ENCODE measurements at regions not wholly inside any gene's neighbourhood (a gene's known extent, or its start where the extent isn't known, plus 50 kb on each side); places are given as distances from the start of the nearest gene placed in this dataset.

- no peak for DNase-seq
These were observed 130.2 kb upstream of the DLX2 start for GRCh38 chr2:172232708-172233396.

- no peak for DNase-seq
These were observed 131.5 kb upstream of the DLX2 start for GRCh38 chr2:172233987-172234715.

DNA sequence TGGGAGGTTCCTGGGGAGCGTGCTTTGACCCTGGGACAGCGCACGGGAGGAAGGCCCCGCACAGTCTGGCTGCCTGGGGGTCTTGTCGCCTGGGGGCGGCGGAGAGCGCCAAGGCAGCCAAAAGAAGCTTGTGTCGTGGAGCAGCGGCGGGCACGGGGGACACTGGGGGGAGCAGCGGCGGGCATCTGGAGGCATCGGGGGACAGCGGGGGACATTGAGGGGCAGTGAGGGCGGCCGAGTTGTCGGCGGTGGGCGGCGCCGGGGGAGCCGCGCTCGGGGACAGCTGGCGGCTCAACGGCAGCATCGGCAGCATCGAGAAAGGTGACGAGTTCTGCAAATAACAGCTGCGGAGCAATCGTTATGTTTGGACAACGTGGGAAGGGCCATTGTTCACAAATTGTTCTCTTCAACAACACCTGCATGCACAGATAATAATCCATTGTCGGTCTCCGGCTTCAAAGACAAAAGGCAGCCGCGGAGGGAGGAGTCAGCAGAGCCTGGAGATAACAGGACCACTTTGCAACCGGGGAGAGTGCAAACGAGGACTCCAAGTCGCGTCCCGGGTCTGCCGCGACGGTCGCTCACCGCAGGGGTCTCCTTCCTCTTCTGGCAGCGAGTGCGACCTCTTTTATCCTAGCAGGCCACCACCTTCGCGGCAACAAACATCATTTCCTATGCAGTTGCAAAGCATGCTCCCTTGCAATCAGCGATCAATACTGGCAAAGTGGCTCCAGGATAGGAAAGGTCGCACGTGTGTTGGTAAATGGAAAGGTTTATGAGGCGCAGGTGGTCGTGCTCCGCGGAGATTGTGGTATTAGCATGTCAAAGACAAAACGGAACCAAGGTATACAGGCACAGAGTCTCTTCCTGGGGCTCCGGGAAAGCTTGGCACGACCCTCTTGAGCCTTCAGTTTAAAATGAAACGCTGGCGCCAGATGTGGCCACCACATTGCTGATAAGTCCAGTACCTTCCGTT, 132.3 kb upstream of the DLX2 start:
- peak; percentile 14 for DNase-seq

DNA sequence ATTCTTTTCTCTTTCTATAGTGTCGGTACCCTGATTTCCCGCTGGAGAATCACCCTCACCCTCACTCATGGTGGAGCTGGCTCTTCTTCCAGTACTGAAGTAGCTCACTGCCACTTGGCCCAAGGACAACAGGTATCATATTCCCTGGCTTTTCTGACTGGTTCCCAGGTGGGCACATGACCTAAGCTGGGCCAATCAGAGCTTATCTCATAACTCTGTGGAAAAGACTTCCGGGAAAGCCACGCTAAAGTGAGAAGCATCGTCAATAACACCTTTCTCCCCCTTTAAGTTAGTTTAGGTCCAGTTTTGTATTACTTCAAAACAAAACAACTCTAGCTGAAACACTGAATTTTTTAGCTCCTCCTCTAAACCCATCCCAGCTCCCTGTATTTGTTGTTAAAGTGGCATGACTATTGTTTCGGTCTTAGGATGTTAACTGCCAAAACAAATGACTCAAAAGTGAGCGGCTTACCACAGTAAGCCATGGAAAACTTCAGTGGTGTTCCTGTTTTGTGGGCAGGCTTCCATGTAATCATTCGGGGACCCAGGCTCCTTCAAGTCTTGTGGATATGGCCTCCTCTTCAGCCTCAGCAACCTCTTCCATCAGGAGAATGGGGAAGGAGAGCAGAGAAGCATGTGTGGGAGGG, 137.4 kb upstream of the DLX2 start:
- no peak for DNase-seq

GRCh38 chr2:172241222-172241621, 138.5 kb upstream of the DLX2 start:
- no peak for DNase-seq

DNA sequence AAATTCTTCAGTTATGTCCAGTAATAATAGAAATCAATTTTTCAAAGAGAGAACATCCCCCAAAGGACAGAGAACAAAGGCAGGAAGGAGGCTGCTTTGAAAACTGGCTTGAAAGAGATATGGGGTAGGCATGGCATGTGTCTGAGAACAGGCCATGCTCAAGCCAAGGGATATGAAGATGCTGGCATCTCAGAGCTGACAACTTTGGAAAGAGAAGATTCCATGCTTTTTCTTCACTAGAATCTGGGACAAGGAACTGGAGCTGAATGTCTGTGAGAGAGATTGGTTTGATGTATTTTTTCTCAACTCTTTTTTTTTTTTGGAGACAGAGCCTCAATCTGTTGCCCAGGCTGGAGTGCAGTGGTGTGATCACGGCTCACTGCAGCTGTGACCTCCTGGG, 139.8 kb upstream of the DLX2 start:
- no peak for DNase-seq

- no peak for DNase-seq
These were observed 140.3 kb upstream of the DLX2 start for GRCh38 chr2:172242961-172243360.

DNA sequence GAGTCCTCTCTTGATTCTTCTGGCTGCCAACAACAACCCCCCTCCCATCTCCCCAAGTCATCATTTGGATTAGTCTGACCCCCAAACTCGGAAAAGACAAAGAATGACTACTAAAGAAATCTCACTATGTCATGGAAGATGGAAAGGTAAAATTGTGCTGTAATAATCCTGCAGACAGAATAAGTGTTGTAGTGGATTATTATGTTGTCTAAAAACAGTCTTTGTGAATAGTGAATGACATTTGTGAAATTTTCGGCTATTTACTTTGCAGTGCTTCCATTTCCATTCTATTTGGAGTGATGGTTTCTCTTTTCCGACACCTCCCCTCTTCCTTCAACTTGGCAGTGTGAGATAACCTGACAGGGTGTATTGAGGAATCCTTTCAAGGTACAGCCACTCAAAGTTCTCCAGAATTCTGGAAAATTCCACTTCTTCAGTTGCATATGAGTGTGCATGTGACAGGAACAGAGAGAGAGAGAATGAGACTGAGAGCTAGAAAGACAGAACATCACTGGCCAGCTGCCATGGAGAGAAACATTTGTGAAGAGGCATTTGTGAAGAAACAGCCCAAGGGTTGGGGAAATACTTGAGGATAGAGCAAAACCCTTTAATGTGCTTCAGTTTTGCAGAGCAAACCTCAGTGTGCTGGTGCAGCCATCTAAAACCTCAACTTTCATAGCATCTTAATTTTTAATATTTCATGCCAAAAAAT, 141.9 kb upstream of the DLX2 start:
- no peak for DNase-seq

GRCh38 chr2:172246649-172247048, 143.9 kb upstream of the DLX2 start:
- DNase-seq: no peak

DNA sequence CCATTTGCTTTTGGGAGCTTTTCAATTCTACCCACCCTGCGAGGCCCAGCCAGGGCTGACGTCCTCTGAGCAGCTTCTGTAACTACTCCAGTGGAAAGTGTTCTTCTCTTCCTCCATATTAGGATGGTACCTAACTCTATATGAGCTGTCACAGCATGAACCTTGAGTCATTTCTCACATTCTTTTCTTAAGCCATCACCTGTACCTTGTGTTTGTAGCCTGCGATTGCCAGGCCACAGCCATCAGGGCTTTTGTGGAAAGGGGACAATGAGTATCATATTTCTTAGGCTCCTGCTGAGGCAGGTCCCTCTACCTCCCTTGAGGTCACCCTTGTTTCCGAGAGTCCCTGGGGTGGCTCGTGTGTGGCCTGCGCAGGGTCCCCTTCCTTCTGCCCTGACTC, 144.5 kb upstream of the DLX2 start:
- DNase-seq: no peak

DNA sequence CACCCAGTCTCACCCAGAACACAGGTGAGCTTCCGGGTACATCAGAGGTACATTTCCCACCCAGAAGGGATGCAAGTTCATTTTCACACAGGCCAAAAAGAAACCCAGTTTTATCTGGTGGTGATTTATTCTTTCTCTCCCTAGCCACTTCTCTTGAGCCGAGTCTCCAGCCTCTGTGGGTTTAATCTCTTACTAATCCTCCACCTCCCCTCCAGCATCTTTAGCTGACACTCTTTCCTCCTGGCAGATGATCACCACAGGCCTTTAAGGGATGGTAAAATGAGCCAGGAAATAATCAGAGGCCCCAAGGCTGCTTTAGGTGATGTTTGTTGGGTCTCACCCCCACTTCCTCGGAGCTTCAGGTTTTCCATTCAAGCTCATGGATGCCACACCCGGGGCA, 145.7 kb upstream of the DLX2 start:
- DNase-seq: no peak

GRCh38 chr2:172248785-172249187, 146.1 kb upstream of the DLX2 start:
- no peak for DNase-seq

DNA sequence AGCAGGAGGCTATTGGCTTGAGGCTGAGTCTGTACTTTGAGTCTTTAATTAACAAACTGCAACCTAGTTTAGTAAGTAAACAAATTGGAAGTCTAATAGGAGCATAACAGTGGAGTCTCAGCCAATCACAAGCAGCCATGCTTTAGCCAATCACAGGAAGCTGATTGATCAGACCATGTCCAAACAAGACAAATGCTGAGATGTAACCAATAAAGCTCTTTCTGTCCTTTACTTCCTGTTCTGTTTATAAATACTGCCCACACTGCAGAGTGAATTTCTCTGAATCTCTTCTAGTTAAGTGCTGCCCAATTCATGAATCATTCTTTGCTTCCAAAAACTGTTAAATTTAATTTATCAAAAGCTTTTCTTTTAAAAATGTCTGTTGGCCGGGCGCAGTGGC, 146.6 kb upstream of the DLX2 start:
- DNase-seq: no peak

DNA sequence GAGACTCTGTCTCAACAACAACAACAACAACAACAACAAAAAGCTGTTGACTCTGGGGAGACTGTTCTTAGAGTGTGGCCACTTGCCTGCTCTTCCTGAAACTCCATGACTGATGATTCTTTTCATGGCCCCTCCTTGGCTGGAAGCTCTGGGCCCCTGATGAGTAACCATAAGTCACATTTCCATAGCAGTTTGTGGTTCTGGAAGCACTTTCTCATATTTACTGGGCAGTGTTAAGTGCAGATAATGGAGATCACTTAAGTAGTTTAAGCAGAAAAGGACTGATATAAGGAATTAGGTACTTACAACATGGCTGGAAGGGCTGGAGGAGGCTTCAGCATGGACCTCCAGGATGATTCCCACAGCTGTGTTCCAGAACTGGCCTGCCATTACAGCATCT, 147.3 kb upstream of the DLX2 start:
- DNase-seq: no peak

GRCh38 chr2:172251231-172251630, 148.5 kb upstream of the DLX2 start:
- DNase-seq: no peak

DNA sequence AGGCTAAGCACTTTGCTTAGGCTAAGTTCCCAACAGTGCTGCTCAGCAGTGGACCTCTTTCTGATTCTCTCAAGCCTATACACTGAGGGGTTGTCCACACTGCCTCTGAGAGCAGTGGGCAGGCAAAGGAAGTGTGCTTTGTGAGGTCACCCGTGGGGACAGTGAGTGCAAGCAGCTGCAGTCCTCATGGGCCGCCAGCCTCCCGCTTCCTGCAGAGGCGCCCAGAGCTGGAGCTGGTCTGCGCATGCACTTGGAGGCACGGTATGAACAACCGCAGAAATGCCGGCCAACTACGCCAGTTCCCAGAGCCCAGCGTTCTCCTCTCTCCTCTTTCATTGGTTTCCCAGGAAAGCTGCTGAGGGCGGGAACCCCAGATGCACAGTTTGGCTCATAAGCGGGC, 149.5 kb upstream of the DLX2 start:
- DNase-seq: no peak

- no peak for DNase-seq
These were observed 150.7 kb upstream of the DLX2 start for GRCh38 chr2:172253190-172254052.

GRCh38 chr2:172256886-172257285, 154.2 kb upstream of the DLX2 start:
- DNase-seq: no peak

DNA sequence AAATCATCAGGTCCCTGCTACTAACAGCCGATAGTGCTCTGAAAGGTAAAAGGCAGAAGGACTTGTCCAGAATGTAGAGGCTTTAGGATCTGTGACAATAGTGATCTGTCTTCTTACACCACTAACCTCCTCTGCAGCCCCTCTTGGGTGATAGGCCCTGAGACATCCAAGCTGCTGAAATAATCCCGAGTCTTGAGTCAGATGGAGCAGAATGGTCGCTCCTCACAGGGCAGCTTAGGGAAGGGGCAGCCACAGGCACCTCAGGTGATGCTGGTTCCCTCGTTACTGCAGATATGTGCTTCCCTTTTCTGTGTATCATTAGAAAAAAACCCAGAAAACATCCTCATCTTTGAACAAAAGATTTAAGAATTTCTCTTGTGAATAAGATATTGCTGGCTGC, 157.1 kb upstream of the DLX2 start:
- DNase-seq: no peak

DNA sequence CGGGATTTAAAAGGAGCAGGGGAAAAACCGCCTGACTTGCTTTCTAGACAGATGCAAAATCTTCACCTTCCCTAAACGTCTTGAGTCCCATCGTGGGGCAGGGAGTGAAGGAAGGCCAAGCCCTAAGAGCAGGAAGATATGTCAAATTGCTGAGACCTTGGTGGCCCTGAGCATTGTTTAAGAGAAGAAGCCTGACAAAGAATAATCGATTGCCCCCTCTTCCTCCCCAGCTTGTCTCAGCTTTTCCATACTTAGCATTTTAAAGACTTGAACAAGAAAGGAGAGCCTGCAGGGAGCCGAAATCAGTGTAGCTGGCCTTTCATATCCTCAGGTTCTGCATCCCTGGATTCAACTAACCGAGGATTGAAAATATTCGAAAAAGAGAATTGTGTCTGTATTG, 157.6 kb upstream of the DLX2 start:
- no peak for DNase-seq

DNA sequence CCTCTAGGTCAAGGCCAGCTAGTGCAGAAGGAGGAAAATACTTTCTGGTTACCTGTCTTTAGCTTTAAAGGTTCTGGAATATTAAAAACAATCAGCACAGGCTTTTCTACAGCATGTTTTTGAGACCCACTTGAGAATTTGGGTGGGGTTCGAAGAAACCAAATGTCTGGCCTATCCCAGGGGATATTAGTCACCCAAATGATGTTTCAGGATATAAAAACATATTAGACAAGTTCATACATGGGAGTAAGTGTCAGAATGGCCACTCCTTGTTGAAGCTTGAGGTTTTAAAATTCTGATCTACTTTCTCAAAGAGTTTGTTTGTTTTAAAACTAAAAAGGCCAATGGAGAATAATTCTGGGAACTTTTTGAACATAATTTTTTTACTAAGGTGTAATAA, 158.6 kb upstream of the DLX2 start:
- DNase-seq: no peak

Measured in effector CD4-positive, alpha-beta T cell (primary cell).